Activated T-cell treated with anti-CD3 and anti-CD28 coated beads for 24 hours (primary cell): ENCODE measurements at regions not wholly inside any gene's neighbourhood (a gene's known extent, or its start where the extent isn't known, plus 50 kb on each side); places are given as distances from the start of the nearest gene placed in this dataset.
A peak's percentile ranks its signal among the peaks of the same experiment; 100 is the strongest.
"Not testable (repeated sequence)": the region's sequence is repeated elsewhere in the genome, so short reads cannot be mapped to it uniquely, and the experiment has no call there.

Experiments used
- DNase-seq: peaks from one replicate; pipeline ENCODE4 v3.0.0-alpha.2; 2020; ENCODE audit warnings: low read depth

- DNase-seq: no peak
Observed at GRCh38 chr21:15472108-15473040, 257.4 kb upstream of the USP25 start.

DNA sequence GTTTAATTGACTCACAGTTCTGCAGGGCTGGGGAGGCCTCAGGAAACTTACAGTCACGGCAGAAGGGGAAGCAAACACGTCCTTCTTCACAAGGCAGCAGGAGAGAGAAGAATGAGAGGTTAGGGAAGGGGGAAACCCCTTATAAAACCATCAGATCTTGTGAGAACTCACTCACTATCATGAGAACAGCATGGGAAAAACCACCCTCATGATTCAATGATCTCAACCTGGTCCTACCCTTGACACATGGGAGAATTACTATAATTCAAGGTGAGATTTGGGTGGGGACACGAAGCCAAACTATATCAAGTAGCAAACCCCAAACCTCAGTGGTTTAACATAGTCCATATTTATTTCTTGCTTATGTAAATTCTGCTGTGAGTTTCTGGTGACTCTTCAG lies 252.0 kb upstream of the USP25 start:
- not testable (repeated sequence) for DNase-seq

GRCh38 chr21:15480160-15480559 lies 249.6 kb upstream of the USP25 start:
- DNase-seq: no peak

DNA sequence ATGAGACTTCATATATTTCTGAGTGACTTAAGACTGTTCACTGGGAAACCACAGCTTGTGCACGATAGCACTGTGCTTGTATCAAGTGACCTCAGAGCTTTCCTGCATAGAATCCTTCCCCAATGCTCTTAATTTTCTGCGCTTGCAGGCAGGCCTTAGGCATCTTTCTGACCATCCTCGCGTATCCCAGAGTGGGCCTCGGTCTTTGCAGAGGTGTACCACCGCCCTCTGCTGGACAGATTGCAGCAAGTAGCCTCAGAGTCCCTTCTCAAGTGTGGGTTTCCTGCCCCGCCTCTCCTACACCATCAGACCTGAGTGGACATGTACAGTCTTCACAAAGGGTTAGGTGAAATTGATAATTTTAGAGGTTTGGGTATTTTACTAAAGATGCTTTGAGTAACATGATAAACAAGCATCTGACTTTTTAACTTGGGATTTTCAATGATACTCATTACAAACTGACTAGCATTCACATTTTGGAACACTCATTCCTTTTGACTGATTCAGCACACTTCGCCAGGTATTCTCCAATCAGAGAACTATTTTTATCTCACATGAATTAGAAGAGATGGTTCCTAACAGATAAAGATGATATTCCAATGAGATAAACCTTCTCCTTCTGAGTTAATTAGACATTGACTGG lies 246.5 kb upstream of the USP25 start:
- DNase-seq: peak; percentile 74

- no peak for DNase-seq
Observed at GRCh38 chr21:15486460-15487195, 243.2 kb upstream of the USP25 start.

- no peak for DNase-seq
Observed at GRCh38 chr21:15487196-15487550, 242.6 kb upstream of the USP25 start.

- DNase-seq: no peak
Observed at GRCh38 chr21:15491100-15491499, 238.7 kb upstream of the USP25 start.

GRCh38 chr21:15493646-15494045 lies 236.1 kb upstream of the USP25 start:
- no peak for DNase-seq

DNA sequence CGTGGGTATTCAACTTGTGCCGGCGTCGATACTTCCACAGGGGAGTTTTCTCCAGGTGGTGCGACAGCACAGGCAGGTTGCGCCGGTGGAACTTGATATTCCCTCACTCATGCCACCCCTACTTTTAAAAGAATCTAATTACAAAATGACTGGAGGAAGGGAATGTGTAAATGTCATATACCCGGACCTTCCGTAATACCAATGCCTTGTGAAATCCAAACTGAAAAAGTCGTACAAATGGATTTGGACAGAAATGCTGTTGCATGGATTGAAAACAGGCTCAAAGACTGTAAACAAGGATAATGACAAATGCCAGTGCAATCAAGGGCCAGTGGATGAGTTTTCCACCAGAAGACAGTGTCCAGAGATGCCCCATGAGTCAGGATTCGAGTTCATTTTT lies 235.3 kb upstream of the USP25 start:
- DNase-seq: no peak

DNA sequence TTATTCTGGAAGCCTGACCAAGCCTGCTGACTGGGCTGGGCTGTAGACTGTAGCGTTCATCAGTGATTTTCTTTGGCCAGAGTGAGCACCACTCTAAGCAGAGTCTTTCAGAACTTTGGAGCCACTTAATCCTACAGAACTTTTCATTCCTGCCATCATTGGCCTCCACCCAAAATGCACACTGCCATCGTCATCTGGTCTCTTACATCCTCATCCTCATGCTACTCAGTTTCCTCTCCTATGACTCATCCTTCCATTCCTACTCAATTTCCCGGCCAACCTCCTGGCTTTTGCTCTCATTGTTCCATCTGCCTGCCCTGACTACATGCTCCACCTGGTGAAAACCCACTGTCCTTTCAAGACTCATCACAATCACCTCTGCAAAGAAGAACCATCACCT lies 233.8 kb upstream of the USP25 start:
- DNase-seq: no peak

DNA sequence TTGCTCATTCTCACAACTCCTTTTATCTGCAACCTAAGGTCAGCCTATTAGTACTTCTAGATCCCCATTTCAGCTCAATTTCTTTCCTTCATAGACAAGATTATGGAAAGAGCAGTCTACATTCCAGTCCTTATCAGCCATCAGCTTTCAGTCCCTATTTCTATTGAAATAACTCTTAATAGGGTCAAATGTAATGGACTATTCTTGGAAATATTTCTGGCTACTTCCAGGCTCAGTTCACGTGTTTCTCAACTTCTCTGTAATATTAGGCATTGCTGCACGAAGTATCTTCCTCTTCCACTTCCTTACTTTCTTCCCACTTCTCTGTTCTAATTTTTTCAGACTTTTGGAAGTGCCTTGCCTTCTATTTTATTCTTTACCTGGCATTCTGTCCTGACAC lies 232.9 kb upstream of the USP25 start:
- no peak for DNase-seq

DNA sequence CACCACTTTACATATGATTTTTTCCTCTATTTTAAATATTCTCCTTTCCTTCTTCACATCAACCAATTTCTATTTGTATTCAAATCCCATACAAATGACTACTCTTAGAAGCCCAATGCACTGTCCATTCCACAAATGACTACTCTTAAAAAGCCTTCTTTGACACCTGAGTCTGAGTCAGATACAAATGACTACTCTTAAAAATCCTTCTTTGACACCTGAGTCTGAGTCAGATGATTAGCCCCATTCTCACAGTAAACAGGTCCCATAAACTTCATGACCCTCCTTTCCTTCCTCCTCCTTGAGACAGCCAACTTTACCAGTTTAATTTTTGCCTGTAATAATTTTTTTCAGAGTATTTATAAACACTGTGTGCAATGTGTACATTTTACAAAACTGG lies 231.3 kb upstream of the USP25 start:
- DNase-seq: no peak

DNA sequence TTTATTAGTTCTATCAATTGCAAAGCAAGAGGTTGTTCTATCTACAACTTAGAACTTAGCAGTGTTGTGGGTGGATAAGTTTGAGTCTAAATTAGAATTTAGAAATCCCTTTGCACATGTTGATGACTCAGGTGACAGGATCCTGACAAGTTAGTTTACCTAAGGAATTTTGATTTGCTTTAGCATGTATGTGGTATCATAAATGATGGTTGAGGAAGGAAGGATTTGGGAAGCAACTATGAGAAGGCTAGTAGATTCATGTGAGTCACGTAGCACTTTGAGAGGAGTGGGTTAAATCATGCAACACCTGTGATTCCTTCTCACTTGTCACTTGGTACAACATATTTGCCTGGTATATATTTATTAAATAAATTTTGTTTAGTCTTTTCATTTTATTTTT lies 223.7 kb upstream of the USP25 start:
- no peak for DNase-seq

GRCh38 chr21:15508554-15508953 lies 221.2 kb upstream of the USP25 start:
- no peak for DNase-seq

DNA sequence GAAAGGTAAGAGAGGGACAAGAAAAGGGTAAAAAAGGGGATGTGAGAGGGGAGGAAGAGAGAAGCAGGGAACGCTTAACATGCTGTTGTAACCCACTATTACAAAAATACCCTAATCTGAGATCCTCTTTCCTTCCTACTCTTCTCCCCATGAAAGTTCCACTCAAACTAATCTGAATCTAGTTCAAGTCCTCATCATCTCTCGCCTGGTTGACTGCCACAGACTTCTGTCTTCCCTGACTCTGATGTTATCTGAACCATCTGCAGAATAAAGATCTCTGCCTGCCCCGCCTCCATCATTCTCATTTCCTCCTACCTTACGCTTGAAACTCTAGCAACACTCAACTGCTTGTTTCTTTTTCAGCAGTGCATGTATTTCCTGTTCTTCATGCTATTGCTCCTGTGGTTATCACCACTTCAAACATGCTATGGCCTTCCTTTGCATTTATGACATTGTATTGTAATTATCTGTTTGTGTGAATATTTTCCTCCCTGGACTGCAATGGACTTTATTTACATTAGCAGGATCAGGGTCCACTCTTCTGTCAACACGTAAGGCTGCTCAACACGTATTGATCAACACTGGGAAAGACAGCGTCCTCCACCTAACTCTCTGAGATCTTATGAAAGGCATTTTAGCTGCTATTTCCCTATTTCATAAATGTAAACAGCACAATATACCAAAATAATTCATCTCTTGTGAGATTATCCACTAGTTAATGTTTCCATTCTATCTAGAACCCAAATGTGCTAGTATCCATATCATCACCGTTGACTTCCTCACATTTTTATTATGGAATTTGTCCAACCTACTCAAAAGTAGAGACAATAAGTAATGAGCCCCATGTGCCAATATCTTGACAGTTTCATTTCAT lies 215.5 kb upstream of the USP25 start:
- DNase-seq: peak; percentile 35

DNA sequence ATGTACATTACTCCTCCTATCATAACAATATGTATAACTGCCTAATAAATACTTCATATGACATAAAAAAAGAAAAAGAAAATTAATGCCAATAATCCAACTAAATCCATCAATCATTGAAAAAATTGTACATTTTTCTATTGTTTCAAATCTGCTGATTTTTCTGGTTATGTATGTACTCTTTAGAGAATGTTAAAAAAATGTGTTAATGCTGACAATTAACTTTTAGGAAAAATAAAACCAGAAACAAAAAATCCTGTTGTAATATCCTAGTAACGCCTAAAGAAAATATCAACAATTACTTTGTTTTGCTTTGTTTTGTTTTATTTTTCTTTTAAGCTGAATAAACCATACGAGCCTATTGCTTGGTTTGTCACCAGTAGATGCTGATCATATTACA lies 213.9 kb upstream of the USP25 start:
- no peak for DNase-seq

DNA sequence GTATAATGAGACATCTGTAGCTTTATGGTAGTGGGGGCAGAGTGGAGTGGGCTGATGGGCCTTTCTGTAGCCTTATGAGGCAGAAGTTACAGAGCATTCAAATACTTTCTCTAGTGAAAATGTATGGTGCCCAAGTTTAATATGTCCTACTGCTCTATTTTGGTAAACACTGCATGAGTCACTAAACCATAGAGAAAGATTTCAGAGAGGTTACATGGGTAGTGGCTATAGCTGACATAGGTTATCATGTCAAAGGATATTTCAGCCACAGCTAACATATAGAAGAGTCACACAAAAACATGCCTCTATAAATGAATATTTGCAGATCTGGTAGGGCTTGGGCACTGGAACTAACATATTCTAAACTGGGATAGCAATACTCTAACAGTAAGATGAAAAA lies 212.4 kb upstream of the USP25 start:
- no peak for DNase-seq

DNA sequence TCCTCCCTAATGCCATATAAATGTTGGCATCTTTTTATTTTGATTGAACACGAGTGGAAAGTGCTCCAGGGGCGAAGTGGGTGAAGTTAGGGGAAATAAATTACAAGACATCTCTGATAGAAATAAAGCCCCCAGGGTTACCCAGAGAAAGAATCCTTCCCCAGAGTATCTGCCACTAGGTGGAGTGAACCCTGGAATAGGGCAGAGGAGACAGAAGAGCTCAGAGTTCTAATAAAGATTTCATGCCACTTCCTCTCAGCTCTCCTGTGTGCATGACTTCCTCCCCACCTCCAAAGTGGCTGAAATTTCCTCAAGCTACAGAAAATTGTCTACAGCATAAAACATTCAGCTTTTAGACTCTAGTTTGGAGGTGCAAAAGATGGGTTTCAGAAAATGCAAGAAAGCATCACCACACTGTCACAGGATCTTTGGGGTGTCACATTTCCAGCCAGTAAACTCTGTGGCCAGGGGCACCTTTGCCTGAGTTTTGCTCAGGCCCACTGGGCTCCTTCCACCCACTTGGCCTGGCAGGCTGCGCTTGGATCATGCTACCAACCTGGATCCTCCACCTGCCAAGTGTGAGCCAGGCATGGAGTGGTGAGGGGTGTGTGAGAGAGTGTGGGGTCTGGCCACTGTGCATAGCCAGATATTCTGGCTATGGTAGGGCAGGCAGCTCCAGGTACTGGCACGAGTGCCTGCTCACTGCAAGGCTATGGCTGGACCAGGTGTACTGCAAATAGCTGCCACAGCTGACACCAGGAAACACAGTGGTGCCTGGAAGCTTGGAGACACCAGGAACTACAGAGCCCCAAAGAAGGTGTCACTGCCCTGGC lies 208.8 kb upstream of the USP25 start:
- no peak for DNase-seq

DNA sequence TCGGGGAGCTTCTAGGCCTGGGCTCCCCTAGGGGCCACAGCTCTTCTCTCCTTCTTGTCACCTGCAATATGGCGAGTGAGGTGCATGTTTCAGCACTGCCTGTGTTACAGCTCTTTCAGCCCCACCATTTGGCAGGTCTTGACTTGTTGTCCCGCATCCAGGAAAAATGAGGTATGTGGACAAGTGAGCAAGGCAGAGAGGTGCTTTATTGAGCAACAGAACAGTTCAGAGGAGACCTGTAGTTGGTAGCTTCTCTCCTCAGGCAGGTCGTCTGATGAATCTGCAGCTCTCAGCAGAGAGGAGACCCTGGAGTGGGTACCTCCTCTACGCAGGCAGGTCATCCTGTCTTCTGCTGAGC lies 208.2 kb upstream of the USP25 start:
- no peak for DNase-seq

DNA sequence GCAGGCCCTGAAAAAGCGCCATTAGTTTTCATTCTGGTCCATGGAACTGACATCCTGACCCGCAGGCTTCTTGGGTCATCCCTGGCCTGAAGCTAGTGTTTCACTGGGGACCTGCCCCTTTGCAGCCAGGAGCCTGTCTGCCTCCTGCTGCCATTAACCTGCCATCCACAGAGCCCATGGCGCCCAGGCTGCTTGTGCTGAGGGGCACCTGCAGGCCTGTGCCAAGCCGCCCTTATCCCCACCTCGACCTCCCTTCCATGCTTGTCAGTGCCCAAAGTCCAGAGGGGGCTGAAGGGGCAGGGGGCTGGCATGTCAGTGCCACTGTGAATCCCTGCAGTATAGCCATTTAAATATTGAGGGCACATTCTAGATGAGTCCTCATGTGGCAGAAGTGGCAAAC lies 207.6 kb upstream of the USP25 start:
- DNase-seq: no peak

- DNase-seq: no peak
Observed at GRCh38 chr21:15524855-15525254, 204.9 kb upstream of the USP25 start.
